Middle frontal gyrus (tissue), 1 donor: ENCODE measurements at regions not wholly inside any gene's neighbourhood (a gene's known extent, or its start where the extent isn't known, plus 50 kb on each side); places are given as distances from the start of the nearest gene placed in this dataset.
A peak's percentile ranks its signal among the peaks of the same experiment; 100 is the strongest.

Experiments used
- DNase-seq: peaks from one replicate; pipeline ENCODE4 v3.0.0-alpha.2; 2015; ENCODE audit warnings: low spot score; ENCODE audit errors: extremely low spot score

DNA sequence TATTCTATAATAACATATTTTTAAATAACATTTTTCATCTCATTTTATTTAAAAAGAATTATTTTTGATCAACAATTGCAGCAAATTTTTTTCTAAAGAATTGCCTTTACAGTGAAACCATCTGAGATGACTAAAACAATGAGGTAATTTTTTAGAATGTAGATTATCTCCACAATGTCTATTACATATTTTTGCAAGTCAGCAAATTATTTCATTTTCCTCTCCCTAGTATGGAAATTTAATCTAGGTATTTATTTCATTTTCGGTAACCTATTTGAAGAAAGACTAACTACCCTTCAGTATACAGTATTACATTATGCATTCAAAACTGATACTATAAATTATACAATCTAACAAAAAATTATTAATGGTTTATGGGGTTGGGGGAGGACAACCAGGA, 213.2 kb upstream of the SP4 start:
- DNase-seq: no peak

DNA sequence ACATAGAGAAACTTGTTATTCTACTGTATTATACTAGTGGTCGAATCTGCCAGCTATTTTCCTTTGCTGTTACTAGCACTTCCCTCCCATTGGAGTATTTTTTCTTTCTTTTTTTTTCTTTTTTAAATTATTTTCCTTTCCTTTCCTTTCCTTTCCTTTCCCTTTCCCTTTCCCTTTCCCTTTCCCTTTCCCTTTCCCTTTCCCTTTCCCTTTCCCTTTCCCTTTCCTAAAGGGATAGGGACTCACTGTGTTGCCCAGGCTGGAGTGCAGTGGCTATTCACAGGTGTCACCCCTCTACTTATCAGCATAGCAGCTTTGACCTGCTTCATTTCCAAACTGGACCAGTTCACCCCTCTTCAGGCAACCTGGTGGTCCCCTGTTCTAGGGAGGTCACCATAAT, 212.6 kb upstream of the SP4 start:
- no peak for DNase-seq

DNA sequence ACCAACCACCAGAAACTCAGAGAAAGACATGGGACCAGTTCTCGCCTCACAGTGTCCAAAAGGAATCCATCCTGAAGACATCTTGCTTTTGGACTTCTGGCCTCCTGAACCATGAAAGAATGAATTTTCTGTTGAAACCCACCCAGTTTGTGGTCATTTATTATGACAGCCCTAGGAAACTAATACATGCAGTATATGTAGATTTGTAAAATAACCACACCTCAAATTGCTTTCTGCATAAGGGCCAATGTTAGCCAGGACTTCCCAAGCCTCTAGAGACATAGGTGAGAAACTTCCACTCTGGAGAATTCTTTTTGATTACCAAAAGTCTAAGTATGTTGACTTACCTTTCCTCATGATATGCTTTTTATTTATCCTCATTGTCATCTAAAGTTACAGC, 210.5 kb upstream of the SP4 start:
- no peak for DNase-seq

DNA sequence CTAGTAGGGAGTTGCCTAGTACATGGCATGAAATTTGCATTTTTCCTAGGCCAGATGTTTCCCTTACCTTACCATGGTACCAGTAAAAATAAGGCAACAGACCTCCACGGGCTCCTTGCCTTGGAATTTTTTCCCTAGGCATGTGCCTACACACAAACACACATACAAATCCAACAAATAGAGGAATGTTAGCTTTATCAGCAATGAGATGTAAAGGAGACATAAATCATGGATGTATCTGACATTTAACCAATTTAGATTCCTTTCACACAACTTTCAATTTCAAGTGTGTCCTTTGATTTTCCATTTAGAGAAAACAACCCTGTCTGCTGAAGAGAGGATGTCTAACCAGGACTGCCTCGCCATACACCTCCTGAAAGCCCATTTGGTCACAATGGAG, 209.7 kb upstream of the SP4 start:
- no peak for DNase-seq

DNA sequence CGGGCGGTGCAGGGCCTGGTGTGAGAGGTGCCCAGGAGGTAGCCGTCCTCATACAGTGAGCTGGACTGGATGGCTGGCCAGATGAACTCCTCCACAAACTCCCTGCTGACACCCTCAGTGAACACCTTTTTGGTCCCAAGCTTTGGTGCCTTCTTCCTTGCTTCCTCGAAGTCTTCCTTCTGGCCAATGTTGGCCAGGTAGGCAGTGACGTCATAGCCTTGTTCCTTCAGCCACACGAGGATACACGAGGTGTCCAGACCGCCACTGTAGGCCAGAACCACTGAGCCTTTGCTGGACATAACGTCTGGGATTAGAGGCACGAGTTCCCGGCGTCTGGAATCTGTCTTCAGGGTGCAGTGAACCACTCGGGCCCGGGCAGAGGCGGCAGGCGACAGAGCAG, 206.8 kb upstream of the SP4 start:
- DNase-seq: no peak

DNA sequence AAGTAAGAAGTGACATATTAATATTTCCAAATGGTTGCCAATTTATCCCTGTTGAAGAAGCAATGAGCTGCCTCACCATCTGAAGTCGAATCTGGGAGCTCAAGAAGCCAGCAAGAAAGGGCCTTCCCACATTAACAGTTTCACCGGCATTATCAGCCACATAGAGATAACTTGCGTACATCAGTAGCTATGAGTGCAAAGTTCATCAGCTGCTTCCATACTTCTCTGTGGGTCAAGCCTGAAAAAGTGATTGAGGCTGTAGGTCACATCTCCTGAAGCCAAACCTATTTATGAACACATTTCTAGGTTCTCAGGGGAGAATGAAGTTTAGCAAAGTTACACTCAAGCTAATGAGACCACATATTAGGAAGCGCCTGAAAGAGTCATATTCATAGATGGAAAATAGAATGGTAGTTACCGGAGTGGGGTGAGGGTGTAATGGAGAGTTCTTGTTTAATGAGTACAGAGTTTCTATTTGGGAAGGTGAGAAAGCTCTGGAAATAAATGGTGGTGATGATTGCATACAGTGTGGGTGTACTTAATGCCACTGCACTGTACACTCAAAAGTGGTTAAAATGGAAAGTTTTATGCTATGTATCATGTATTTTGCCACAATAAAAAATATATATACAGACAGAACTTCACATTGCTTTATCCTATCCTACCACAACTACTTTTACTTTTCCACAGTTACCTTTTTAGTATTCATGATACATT, 189.3 kb upstream of the SP4 start:
- DNase-seq: no peak

DNA sequence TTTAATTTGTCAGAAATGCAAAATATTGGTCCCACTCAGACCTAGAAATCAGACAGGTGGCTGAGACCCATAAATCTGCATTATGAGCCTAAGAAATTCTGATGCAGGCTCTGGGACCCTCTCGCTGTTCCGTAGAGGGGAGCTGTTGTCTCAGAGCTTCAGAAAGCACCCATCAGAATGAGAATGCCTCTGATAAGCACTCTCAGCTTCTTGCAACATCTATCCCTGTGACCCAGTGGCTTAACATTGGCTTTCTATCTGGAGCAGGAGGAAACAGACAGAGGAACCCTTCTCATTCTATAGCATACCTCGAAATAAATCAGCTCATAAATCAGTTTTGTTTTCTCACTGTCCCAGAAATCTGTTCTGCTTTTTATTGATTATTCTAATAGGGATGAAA, 184.6 kb upstream of the SP4 start:
- no peak for DNase-seq

DNA sequence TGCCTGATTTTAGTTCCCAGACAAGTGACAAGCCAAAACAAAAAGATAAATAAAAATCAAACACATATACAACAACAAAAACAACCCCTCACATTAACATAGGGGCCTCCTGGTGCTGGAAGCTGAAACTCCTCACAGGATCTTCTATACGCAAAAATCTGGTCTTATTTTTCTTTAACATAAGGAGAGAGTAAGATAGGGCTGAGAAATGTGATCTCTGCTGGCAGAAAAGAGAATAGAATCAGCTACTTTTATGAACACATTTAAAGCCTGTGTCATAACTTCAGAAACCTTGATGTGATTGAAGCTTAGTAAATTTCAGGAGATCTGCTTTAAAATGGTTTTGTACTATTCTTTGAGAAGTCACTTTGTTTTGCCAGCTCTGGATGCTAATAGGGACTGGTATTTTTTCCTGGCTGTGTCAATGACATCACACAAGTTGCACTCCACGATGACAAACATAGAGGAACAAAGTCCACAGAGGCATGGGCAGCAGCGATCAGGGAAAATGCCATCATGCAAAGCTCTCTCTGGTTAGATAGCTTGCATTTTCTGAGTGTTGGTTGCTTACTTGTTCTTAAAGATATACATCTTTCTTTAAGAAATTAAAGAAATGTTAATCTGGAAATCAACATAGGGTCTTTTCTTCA, 176.6 kb upstream of the SP4 start:
- DNase-seq: no peak

DNA sequence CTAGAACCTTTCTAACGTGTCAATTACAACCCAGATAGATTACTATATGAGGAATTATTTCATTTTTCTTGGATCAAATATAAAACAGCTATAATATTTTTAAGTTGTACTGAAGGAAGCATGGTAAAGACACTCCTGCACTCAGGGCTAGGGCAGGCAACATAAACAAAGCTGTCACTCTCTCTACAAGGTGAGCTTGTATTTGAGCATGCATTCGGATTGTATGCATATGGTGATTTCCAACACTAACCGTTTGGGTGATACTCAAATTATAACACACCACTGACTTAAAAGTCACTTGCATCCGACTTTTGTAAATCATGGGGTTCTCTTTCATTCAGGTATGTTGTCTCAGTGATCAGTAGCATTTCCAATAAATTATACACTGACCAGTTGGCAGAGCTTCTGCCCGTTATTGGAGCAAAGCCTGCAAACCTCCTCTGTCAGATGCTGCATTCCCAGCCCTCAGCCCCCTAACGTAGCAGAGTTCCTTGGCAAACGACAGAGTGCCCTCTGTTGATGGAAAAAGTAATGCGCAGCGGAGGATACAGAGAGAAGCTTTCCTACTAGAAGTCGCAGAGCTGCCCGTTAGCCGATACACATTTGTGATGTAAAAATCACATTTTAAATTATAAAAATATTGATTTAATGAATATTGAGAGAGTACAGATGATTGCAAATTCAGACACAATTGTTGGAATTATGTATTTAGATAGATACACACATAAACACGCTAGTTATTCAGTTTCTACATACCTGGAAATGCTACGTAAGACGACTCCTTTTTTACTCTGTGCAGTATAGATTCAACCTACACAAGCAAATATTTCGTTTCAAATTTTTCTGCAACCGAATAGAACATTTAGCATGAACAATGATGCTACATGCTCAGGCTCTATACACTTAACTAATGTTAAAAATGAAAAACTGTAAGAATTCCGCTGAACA, 173.9 kb upstream of the SP4 start:
- DNase-seq: no peak

DNA sequence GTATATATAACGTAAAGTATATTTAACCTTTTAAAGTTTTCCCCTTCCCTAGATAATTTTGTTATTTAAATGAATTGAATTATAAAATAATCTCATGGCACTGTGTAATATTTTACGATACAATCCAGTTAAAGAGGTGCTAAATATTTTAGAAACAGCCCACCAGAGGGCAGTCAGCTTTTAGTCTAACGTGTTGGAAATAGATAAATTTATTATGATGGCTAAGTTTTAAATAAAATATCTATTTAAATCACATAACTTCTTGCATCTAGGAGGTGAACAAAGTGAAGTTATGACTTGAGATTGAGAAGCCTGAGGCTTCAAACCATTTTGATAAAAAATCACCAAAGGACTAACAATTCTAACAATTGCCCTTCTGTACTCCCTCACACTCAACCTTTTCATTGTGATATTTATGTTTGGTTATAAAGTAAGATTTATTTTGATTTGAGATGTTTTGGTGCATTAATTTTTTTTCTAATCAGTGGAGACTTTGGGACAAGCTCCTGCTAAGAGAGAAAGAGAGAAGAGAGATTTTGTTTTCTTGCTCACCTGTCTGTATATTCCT, 171.5 kb upstream of the SP4 start:
- peak; percentile 45 for DNase-seq

DNA sequence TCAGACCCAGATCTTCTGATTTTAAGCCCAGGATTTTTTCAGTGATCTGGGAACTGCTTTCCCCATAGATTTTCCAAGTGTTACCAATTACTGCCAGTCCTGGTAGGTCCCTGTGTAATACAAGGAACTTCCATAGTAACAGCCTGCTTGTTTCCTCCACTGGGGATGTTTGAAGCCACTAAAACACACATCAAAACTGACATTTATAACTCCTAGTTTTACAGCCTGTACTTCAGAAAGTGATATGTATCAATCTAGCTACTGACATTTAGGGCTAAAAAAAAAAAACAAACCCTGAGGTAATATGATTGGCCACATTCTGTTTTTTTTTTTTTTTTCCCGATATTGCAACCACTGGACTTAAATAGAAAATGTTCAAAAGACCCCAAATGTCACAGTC, 166.9 kb upstream of the SP4 start:
- DNase-seq: no peak

DNA sequence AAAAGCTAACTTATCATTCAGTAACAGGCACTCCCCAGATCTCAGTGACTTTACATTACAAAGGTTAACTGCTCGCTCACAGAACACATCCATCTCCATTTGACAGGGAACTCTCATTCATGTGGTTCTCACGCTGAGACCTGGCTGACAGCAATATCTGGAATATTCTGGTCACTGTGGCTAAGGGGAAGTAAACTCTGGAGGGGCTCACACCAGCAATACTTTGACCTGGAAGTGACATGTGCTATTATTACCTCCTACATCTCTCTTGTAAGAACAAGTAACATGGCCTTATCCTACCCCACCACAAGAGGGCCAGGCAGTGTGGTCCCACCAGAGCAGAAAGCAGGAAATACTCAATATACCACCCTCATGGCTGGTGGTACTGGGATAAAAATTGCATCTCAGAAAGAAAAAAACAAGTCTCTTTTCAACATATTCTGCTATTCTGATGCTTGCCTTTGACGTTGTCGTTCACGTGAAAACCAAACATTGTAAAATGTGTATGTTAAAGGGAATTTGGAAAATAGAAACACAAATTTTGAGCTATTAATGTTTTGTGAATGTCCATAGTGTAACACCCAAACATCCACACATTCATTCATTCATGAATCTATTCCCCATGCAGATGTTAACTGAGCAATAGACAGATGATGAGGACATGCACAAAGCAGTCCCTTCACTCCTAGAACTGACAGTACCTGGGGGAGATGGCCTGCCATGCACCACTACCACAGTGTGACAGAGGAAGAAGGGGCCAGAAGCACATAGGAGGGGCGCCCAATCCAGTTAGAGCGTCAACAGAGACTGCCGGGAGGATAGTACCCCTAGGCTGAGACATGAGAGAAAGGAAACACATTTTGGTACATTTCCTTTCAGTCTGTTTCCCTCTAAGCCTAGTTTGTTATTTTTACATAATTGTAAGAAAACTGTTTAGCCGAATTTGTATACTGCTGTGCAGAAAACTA, 166.0 kb upstream of the SP4 start:
- no peak for DNase-seq

DNA sequence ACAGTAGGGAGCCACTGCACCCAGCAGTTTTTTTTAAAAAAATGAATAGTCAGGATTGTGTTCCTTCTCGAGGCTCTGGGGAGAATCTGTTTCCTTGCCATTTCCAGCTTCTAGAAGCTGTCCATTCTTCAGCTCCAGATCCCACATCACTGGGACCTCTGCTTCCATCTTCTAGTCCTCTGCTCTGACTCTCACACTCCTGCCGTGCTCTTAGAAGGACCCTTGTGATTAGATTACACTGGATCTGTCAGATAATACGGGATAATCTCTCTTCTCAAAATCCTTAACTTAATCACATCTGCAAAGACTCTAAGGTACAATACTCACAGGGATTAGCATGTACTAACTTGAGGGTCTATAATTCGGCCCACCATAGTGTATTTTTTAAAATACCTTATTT, 158.9 kb upstream of the SP4 start:
- DNase-seq: no peak

DNA sequence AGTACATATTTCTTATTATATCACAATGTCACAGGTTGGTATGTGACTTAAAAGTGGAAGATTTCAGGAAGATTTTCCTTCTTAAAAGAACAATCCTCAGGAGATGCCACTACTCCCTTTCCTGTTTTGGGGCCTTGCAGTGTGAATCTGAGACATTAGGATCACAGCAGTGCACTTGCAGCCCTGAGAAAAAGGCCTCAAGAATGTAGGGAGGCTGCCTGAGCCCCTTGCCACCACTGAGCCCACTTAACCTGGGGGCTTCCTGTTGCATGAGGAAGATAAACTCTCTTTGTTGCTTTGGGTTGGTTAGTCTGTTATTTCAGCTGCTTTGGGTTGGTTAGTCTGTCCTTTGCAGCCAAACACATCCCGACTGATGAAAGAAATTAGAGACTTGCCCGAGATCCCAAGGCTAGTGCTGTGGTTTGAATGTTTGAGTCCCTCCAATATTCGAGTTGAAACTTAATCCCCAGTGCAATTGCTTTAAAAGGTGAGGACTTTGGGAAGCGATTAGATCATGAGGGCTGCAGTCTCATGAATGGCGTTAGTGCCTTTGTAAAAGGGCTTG, 151.3 kb upstream of the SP4 start:
- no peak for DNase-seq

DNA sequence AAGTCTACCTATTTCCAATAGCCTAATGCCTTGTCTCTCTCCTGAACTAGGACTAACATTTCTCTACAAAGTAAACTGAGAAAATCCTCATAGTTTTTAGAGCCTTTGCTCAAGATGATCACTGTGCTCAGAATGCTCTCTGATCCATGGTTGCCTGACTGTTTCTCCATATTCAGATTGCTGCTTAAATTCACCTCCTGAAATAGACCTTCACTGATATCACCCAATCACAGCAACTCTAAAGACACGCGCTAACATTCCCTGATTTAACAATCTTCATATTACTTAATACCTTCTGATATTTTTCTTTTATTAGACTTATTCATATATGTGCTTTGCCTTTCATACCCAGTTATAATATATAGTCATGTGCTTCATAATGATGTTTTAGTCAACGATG, 148.9 kb upstream of the SP4 start:
- DNase-seq: no peak

DNA sequence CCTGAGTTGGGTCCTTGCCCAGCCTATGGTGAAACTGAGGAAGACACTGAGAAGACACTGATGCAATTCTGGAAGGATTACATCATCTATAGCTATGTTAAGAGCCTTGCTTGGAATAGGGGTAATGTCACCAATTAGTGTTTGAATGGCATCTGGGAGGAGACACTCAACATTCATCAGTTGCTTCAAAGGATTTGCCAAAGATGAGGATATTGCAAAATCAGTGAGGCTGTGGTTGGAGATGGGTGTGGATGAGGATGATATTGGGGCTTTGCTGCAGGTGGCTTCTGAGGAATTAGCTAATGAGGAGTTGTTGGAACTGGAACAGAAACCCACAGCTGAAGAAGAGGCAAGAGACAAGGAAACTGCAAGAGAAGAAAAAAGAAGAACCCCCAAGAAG, 146.7 kb upstream of the SP4 start:
- DNase-seq: no peak

DNA sequence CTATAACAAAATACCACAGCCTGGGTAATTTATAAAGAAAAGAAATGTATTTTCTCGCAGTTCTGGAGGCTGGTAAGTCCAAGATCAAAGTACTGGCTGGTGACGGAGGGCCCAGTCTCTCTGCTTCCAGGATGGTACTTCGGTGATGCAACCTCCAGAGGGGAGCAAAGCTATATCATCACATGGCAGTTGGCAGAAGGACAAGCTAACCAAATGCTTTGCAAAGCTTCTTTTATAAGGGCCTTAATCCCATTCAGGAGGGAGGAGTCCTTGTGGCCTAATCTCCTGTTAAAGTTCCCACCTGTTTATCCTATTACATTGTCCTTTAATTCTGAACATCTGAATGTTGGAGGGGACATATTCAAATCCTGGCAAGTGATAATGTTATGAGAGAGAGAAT, 134.1 kb upstream of the SP4 start:
- DNase-seq: no peak

DNA sequence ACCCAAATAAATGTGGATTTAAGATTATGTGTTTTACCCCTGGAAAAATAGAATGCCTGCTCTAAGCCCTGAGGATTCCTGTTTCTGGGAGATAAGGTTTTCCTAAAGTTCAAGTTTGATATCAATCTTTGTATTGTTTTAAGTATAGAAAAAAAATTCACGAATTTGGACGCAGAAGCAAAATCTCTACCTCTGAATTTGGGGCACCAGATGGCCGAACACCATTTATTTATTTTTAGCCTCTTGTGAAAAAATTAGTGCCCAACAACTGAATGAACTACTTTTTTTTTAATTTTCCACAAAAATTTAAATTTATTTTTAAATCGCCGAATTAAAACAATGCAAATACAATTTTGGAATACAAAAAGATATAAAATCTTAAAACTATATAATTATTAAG, 128.1 kb upstream of the SP4 start:
- no peak for DNase-seq

DNA sequence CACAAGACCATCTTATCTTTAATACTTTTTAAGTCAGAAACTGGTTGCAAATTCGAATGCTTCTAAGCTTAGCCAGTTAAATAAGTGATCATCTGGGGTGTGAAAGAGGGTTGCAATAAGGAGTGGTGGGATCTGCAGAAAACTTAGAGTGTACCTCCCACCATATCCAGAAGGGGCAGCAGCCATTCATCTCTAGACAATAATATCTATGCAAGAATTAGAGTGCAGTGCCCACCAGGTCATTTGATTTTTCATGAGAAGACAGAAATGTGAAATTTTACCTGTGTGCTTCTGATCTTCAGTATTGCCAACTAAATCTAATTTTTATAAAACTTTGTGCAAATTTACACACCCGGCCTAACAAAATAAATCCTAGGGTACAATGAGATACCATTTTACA, 127.2 kb upstream of the SP4 start:
- no peak for DNase-seq

DNA sequence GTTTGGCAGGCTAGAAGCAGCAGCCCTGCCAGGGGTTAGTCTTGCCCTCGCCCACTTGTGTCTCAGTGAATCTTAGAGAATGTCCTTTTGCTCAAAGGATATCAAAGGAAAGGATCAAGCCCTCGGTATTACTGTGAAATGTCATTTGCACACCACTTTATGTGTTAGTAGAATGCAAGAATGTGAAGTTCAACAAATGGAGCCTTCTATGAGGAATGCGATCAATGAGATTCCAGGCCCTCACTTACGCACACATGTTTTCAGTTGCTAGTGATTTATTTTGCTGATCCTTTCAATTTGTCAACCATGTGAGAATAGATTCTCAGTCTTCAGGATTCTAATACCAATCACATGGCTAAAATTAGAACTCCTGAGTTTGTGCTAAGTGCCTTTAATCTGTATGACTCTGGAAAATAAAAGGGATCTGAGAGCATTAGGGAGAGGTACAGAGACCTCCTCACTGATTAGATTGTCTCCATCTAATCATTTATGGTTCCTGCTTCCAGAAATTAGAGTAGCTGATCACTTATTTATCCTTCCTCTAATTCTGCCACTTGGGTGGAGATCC, 123.0 kb upstream of the SP4 start:
- DNase-seq: no peak
